Loucy (cell line): ENCODE measurements at regions not wholly inside any gene's neighbourhood (a gene's known extent, or its start where the extent isn't known, plus 50 kb on each side); places are given as distances from the start of the nearest gene placed in this dataset.

ENCODE experiments used
- CTCF ChIP-seq: fragments of 200-600 bp; sonication (generic); conservative IDR thresholded peaks from 2 replicates; pipeline ENCODE4 v1.5.1; 2014; ENCODE audit warnings: mild to moderate bottlenecking, antibody characterized with exemption, low read length
- EZH2phosphoT487 ChIP-seq: fragments of 200-600 bp; IDR thresholded peaks from 2 replicates; pipeline ENCODE4 v1.6.1; 2018; ENCODE audit warnings: antibody characterized with exemption, mild to moderate bottlenecking, moderate library complexity, borderline replicate concordance

DNA sequence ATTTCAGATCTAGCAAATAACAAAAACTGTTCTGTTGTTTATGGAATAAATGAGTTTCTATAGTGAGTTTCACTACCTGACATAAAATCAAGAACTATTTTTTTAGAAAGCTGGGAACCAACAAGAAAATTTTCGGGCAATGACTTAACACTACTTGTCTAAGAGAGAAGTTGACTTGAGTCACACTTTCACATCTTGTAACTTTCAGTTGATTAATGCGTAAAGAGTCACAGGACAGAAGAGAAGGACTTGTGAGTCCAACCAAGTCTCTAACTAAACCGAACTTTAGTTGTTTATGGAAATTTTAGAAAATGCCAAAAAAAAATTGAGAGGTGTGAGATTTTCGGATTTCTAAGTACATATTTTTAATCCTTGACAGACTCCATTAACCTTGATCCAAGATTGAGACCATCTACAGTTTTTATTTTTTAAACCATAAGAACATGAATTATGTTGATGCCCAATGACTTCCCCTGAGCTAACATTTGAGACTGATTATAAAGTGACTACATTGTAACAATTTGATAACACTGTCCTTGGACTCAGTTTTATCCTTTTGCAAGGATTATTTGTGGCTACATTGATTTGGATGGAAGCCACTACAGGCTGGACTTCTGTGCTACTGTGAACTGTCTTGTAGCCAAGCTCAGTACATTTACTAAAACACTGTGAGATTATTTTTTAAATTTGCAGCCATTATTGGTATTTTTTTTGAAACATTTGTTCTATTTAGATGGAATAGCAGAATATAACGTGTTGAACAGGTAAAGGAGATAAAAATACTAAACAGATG, 284.0 kb downstream of the PTPRC start:
- TF ChIP-seq CTCF (no peak), EZH2phosphoT487 (no peak)
